ENCODE measurements at regions not wholly inside any gene's neighbourhood (a gene's known extent, or its start where the extent isn't known, plus 50 kb on each side); places are given as distances from the start of the nearest gene placed in this dataset.

- Histone ChIP-seq H3K79me2 (no peaks in the 10 kb centered on the region), H2AFZ (no peak overlapping the region), H3K27ac (no peak overlapping the region), H3K4me2 (no peak overlapping the region), H3K4me1 (ENCODE audit: insufficient read depth) (no peaks in the 10 kb centered on the region), H3K36me3 (replicated peaks; ENCODE audit: insufficient read depth, low read depth) (no peaks in the 10 kb centered on the region), H3K9me3 (ENCODE audit: low read depth) (no peaks in the 10 kb centered on the region), H3K4me3 (no peak overlapping the region), H3K27me3 (no peaks in the 10 kb centered on the region), H3K9me2 (replicated peaks; ENCODE audit: insufficient read depth) (no peaks in the 10 kb centered on the region), H4K20me1 (ENCODE audit: insufficient read depth, poor library complexity, severe bottlenecking) (no peaks in the 10 kb centered on the region)
- TF ChIP-seq CTCF (IDR thresholded peaks at IDR 0.05; ENCODE audit: poor library complexity) = no peak
- DNase-seq (ENCODE audit: low spot score) = no peak
- WGBS (ENCODE audit: low lambda C conversion rate, missing lambda C conversion rate) = 88% methylated on average over 3 of the region's 3 CpGs
Observed at GRCh38 chr10:9994131-9994530, 1023.5 kb upstream of the CELF2 start.

- 87% methylated on average over 5 of the region's 5 CpGs for WGBS (ENCODE audit: low lambda C conversion rate, missing lambda C conversion rate)
- Histone ChIP-seq H3K27ac (no peak overlapping the region), H3K36me3 (replicated peaks; ENCODE audit: insufficient read depth, low read depth) (no peaks in the 10 kb centered on the region), H3K9me3 (ENCODE audit: low read depth) (no peaks in the 10 kb centered on the region), H3K4me3 (no peak overlapping the region), H3K79me2 (no peaks in the 10 kb centered on the region), H3K4me1 (ENCODE audit: insufficient read depth) (peaks cover 4% of the 10 kb centered on the region), H3K27me3 (no peaks in the 10 kb centered on the region), H2AFZ (no peak overlapping the region), H3K4me2 (no peak overlapping the region), H3K9me2 (replicated peaks; ENCODE audit: insufficient read depth) (no peaks in the 10 kb centered on the region), H4K20me1 (ENCODE audit: insufficient read depth, poor library complexity, severe bottlenecking) (no peaks in the 10 kb centered on the region)
- no peak for DNase-seq (ENCODE audit: low spot score)
- TF ChIP-seq EZH2phosphoT487 (IDR thresholded peaks at IDR 0.05; ENCODE audit: low read depth, severe bottlenecking, unreplicated experiment) (no peak), CTCF (IDR thresholded peaks at IDR 0.05; ENCODE audit: poor library complexity) (no peak), EZH2 (IDR thresholded peaks at IDR 0.05; ENCODE audit: borderline replicate concordance) (no peak)
Observed at GRCh38 chr10:9999627-10000026, 1018.0 kb upstream of the CELF2 start.

DNA sequence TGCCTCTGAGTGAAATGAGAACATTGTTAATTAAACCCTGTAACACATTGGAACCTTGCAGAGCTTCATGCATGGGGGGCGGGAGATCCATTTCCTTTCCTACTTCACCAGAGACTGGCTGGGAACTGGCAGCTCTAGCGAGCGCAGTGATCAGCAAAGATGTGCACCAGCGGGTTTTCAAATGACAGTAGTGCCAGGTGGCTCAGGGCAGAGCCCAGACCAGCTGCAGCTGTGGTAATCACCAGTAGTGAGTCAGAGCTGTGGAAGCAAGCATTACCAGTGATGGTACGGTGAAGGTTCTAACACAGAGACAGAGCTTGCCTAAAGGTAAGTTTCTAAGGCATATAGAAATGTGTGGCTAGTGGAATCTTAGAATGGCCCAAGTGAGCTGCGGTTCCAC, 1009.7 kb upstream of the CELF2 start:
- Histone ChIP-seq H2AFZ (no peak overlapping the region), H3K4me3 (no peak overlapping the region), H3K9me2 (replicated peaks; ENCODE audit: insufficient read depth) (no peaks in the 10 kb centered on the region), H4K20me1 (ENCODE audit: insufficient read depth, poor library complexity, severe bottlenecking) (no peaks in the 10 kb centered on the region), H3K27me3 (no peaks in the 10 kb centered on the region), H3K36me3 (replicated peaks; ENCODE audit: insufficient read depth, low read depth) (no peaks in the 10 kb centered on the region), H3K4me1 (ENCODE audit: insufficient read depth) (peaks cover 4% of the 10 kb centered on the region), H3K27ac (no peak overlapping the region), H3K9me3 (ENCODE audit: low read depth) (no peaks in the 10 kb centered on the region), H3K4me2 (no peak overlapping the region), H3K79me2 (no peaks in the 10 kb centered on the region)
- WGBS (ENCODE audit: low lambda C conversion rate, missing lambda C conversion rate) = 86% methylated on average over 6 of the region's 6 CpGs
- no peak for DNase-seq (ENCODE audit: low spot score)
- TF ChIP-seq CTCF (IDR thresholded peaks at IDR 0.05; ENCODE audit: poor library complexity) = no peak
- no peak for TF ChIP-seq EZH2phosphoT487 (IDR thresholded peaks at IDR 0.05; ENCODE audit: low read depth, severe bottlenecking, unreplicated experiment)
- TF ChIP-seq EZH2 (IDR thresholded peaks at IDR 0.05; ENCODE audit: borderline replicate concordance) = no peak

DNA sequence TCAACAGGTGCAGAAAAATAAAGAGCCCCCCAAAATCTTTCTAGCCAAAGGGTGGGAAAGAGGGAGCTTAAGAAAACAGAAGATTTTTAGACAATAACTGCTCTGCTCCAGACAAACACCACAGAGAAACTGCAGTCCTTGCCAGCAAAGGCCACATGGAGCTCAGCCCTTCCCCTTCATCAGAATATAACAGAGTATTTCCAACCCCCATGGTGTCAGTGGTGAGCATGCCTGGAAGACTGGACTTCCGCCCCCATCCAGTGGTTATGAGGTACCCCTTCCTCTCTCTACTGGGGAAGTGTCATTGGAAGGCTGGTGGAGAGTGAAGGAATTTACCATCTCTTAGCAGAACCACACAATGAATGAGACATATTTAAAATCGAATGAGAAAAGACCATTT, 1007.3 kb upstream of the CELF2 start:
- Histone ChIP-seq H3K9me3 (ENCODE audit: low read depth) (no peaks in the 10 kb centered on the region), H3K27ac (no peak overlapping the region), H3K79me2 (no peaks in the 10 kb centered on the region), H3K4me3 (no peak overlapping the region), H3K27me3 (no peaks in the 10 kb centered on the region), H3K4me2 (no peak overlapping the region), H2AFZ (no peak overlapping the region), H3K9me2 (replicated peaks; ENCODE audit: insufficient read depth) (no peaks in the 10 kb centered on the region), H3K4me1 (ENCODE audit: insufficient read depth) (no peaks in the 10 kb centered on the region), H3K36me3 (replicated peaks; ENCODE audit: insufficient read depth, low read depth) (no peaks in the 10 kb centered on the region), H4K20me1 (ENCODE audit: insufficient read depth, poor library complexity, severe bottlenecking) (no peaks in the 10 kb centered on the region)
- no peak for TF ChIP-seq EZH2 (IDR thresholded peaks at IDR 0.05; ENCODE audit: borderline replicate concordance)
- TF ChIP-seq CTCF (IDR thresholded peaks at IDR 0.05; ENCODE audit: poor library complexity) = no peak
- TF ChIP-seq EZH2phosphoT487 (IDR thresholded peaks at IDR 0.05; ENCODE audit: low read depth, severe bottlenecking, unreplicated experiment) = no peak
- 88% methylated on average over 2 of the region's 2 CpGs for WGBS (ENCODE audit: low lambda C conversion rate, missing lambda C conversion rate)
- no peak for DNase-seq (ENCODE audit: low spot score)
